ENCODE measurements at regions not wholly inside any gene's neighbourhood (a gene's known extent, or its start where the extent isn't known, plus 50 kb on each side); places are given as distances from the start of the nearest gene placed in this dataset.

GRCh38 chr13:78913656-78914055 lies 254.7 kb upstream of the OBI1 start:
- Histone ChIP-seq H3K4me1 (ENCODE audit: insufficient read depth) (no peaks in the 10 kb centered on the region), H2AFZ (no peak overlapping the region), H3K4me2 (ENCODE audit: unreplicated experiment) (no peak overlapping the region), H3K9me2 (ENCODE audit: insufficient read depth) (no peaks in the 10 kb centered on the region), H3K36me3 (ENCODE audit: low read depth) (no peaks in the 10 kb centered on the region), H3K9ac (no peak overlapping the region), H3F3A (ENCODE audit: insufficient read depth) (no peaks in the 10 kb centered on the region), H3K9me3 (ENCODE audit: low read depth) (no peaks in the 10 kb centered on the region), H3K79me2 (ENCODE audit: insufficient read depth) (no peaks in the 10 kb centered on the region), H3K27me3 (replicated peaks; ENCODE audit: insufficient read depth) (no peaks in the 10 kb centered on the region), H3K27ac (no peak overlapping the region), H4K20me1 (ENCODE audit: insufficient read depth) (no peaks in the 10 kb centered on the region), H3K4me3 (no peak overlapping the region)
- DNase-seq: no peak
- 23 to 26% methylated on average over 3 of the region's 3 CpGs for WGBS, 2 experiments (ENCODE audit: low coverage in 1 of 2, low lambda C conversion rate in 2 of 2, missing lambda C conversion rate in 2 of 2)
- TF ChIP-seq EZH2phosphoT487 (IDR thresholded peaks at IDR 0.05; ENCODE audit: insufficient read depth, low read depth) (no peak), EZH2 (IDR thresholded peaks at IDR 0.05; ENCODE audit: insufficient read depth, poor library complexity, severe bottlenecking) (no peak)
- in situ Hi-C loops (cut with MboI): no loop called here

GRCh38 chr13:78910147-78910546 lies 251.2 kb upstream of the OBI1 start:
- no peak overlapping the region for H3K9ac ChIP-seq
- no peak overlapping the region for H3K4me2 ChIP-seq (ENCODE audit: unreplicated experiment)
- H3K27me3 ChIP-seq (replicated peaks; ENCODE audit: insufficient read depth): no peaks in the 10 kb centered on the region
- DNase-seq: no peak
- H3K4me3 ChIP-seq: no peak overlapping the region
- H3K9me3 ChIP-seq (ENCODE audit: low read depth): no peaks in the 10 kb centered on the region
- no peaks in the 10 kb centered on the region for H4K20me1 ChIP-seq (ENCODE audit: insufficient read depth)
- no peaks in the 10 kb centered on the region for H3K79me2 ChIP-seq (ENCODE audit: insufficient read depth)
- in situ Hi-C loops (cut with MboI): no loop called here
- no peaks in the 10 kb centered on the region for H3K9me2 ChIP-seq (ENCODE audit: insufficient read depth)
- H3K27ac ChIP-seq: no peak overlapping the region
- H3K4me1 ChIP-seq (ENCODE audit: insufficient read depth): no peaks in the 10 kb centered on the region
- no peaks in the 10 kb centered on the region for H3K36me3 ChIP-seq (ENCODE audit: low read depth)
- TF ChIP-seq EZH2 (IDR thresholded peaks at IDR 0.05; ENCODE audit: insufficient read depth, poor library complexity, severe bottlenecking) (no peak), EZH2phosphoT487 (IDR thresholded peaks at IDR 0.05; ENCODE audit: insufficient read depth, low read depth) (no peak)
- H2AFZ ChIP-seq: no peak overlapping the region
- no peaks in the 10 kb centered on the region for H3F3A ChIP-seq (ENCODE audit: insufficient read depth)
- 14 to 15% methylated on average over 7 of the region's 7 CpGs for WGBS, 2 experiments (ENCODE audit: low coverage in 1 of 2, low lambda C conversion rate in 2 of 2, missing lambda C conversion rate in 2 of 2)

GRCh38 chr13:78909276-78909675 lies 250.3 kb upstream of the OBI1 start:
- WGBS, 2 experiments (ENCODE audit: low coverage in 1 of 2, low lambda C conversion rate in 2 of 2, missing lambda C conversion rate in 2 of 2): 0 to 3% methylated on average over 4 of the region's 4 CpGs
- in situ Hi-C loops (cut with MboI): no loop called here

GRCh38 chr13:78907006-78907405 lies 248.1 kb upstream of the OBI1 start:
- no peaks in the 10 kb centered on the region for H3K9me2 ChIP-seq (ENCODE audit: insufficient read depth)
- no peak for DNase-seq
- 2 to 5% methylated on average over 5 of the region's 5 CpGs for WGBS, 2 experiments (ENCODE audit: low coverage in 1 of 2, low lambda C conversion rate in 2 of 2, missing lambda C conversion rate in 2 of 2)
- in situ Hi-C loops (cut with MboI): no loop called here
- no peak overlapping the region for H3K27ac ChIP-seq
- no peaks in the 10 kb centered on the region for H3K27me3 ChIP-seq (replicated peaks; ENCODE audit: insufficient read depth)
- no peaks in the 10 kb centered on the region for H3K9me3 ChIP-seq (ENCODE audit: low read depth)
- H3K4me1 ChIP-seq (ENCODE audit: insufficient read depth): no peaks in the 10 kb centered on the region
- H3K4me2 ChIP-seq (ENCODE audit: unreplicated experiment): no peak overlapping the region
- H4K20me1 ChIP-seq (ENCODE audit: insufficient read depth): no peaks in the 10 kb centered on the region
- H3K79me2 ChIP-seq (ENCODE audit: insufficient read depth): no peaks in the 10 kb centered on the region
- H3K36me3 ChIP-seq (ENCODE audit: low read depth): no peaks in the 10 kb centered on the region
- no peak overlapping the region for H3K4me3 ChIP-seq
- H3F3A ChIP-seq (ENCODE audit: insufficient read depth): no peaks in the 10 kb centered on the region
- H3K9ac ChIP-seq: no peak overlapping the region
- TF ChIP-seq EZH2 (IDR thresholded peaks at IDR 0.05; ENCODE audit: insufficient read depth, poor library complexity, severe bottlenecking): no peak
- no peak for TF ChIP-seq EZH2phosphoT487 (IDR thresholded peaks at IDR 0.05; ENCODE audit: insufficient read depth, low read depth)
- H2AFZ ChIP-seq: no peak overlapping the region

More at GRCh38 chr13:78909276-78909675, 250.3 kb upstream of the OBI1 start:
- H3K79me2 ChIP-seq (ENCODE audit: insufficient read depth): no peaks in the 10 kb centered on the region
- no peaks in the 10 kb centered on the region for H3K9me3 ChIP-seq (ENCODE audit: low read depth)
- H3K27ac ChIP-seq: no peak overlapping the region
- no peaks in the 10 kb centered on the region for H4K20me1 ChIP-seq (ENCODE audit: insufficient read depth)
- no peak overlapping the region for H3K4me3 ChIP-seq
- H3K9ac ChIP-seq: no peak overlapping the region
- no peak for DNase-seq
- no peak overlapping the region for H3K4me2 ChIP-seq (ENCODE audit: unreplicated experiment)
- no peaks in the 10 kb centered on the region for H3K9me2 ChIP-seq (ENCODE audit: insufficient read depth)
- no peak overlapping the region for H2AFZ ChIP-seq
- no peak for TF ChIP-seq EZH2 (IDR thresholded peaks at IDR 0.05; ENCODE audit: insufficient read depth, poor library complexity, severe bottlenecking)
- no peak for TF ChIP-seq EZH2phosphoT487 (IDR thresholded peaks at IDR 0.05; ENCODE audit: insufficient read depth, low read depth)
- H3K4me1 ChIP-seq (ENCODE audit: insufficient read depth): no peaks in the 10 kb centered on the region
- H3K27me3 ChIP-seq (replicated peaks; ENCODE audit: insufficient read depth): no peaks in the 10 kb centered on the region
- no peaks in the 10 kb centered on the region for H3K36me3 ChIP-seq (ENCODE audit: low read depth)
- H3F3A ChIP-seq (ENCODE audit: insufficient read depth): no peaks in the 10 kb centered on the region

- no peak overlapping the region for H3K4me2 ChIP-seq (ENCODE audit: unreplicated experiment)
- no peak overlapping the region for H3K27ac ChIP-seq
- H3K4me3 ChIP-seq: no peak overlapping the region
- no peaks in the 10 kb centered on the region for H3K9me2 ChIP-seq (ENCODE audit: insufficient read depth)
- DNase-seq: no peak
- no peaks in the 10 kb centered on the region for H3K4me1 ChIP-seq (ENCODE audit: insufficient read depth)
- H4K20me1 ChIP-seq (ENCODE audit: insufficient read depth): no peaks in the 10 kb centered on the region
- H3K9me3 ChIP-seq (ENCODE audit: low read depth): no peaks in the 10 kb centered on the region
- H3K36me3 ChIP-seq (ENCODE audit: low read depth): no peaks in the 10 kb centered on the region
- H3K27me3 ChIP-seq (replicated peaks; ENCODE audit: insufficient read depth): no peaks in the 10 kb centered on the region
- H3K9ac ChIP-seq: no peak overlapping the region
- in situ Hi-C loops (cut with MboI): no loop called here
- no peak overlapping the region for H2AFZ ChIP-seq
- H3K79me2 ChIP-seq (ENCODE audit: insufficient read depth): no peaks in the 10 kb centered on the region
- no peaks in the 10 kb centered on the region for H3F3A ChIP-seq (ENCODE audit: insufficient read depth)
- WGBS, 2 experiments (ENCODE audit: low coverage in 1 of 2, low lambda C conversion rate in 2 of 2, missing lambda C conversion rate in 2 of 2): 5 to 7% methylated on average over 2 of the region's 2 CpGs
- no peak for TF ChIP-seq EZH2phosphoT487 (IDR thresholded peaks at IDR 0.05; ENCODE audit: insufficient read depth, low read depth)
- no peak for TF ChIP-seq EZH2 (IDR thresholded peaks at IDR 0.05; ENCODE audit: insufficient read depth, poor library complexity, severe bottlenecking)
Measured at GRCh38 chr13:78897200-78897599, 238.2 kb upstream of the OBI1 start.
